DMS 273 treated with DMSO at 0.1 percent for 48 hours (cell line): ENCODE measurements at regions not wholly inside any gene's neighbourhood (a gene's known extent, or its start where the extent isn't known, plus 50 kb on each side); places are given as distances from the start of the nearest gene placed in this dataset.

ENCODE experiments used
- DNase-seq: peaks from one replicate; lab custom pipeline; 2025; lab: John Stamatoyannopoulos, UW

- DNase-seq: no peak
Measured at GRCh38 chr22:49548356-49549202, 279.1 kb downstream of the BRD1 start.

- DNase-seq: no peak
Measured at GRCh38 chr22:49547751-49548239, 279.9 kb downstream of the BRD1 start.

- no peak for DNase-seq
Measured at GRCh38 chr22:49546811-49547585, 280.7 kb downstream of the BRD1 start.

GRCh38 chr22:49545606-49546005 lies 282.1 kb downstream of the BRD1 start:
- DNase-seq: no peak

GRCh38 chr22:49544286-49544685 lies 283.4 kb downstream of the BRD1 start:
- no peak for DNase-seq

- no peak for DNase-seq
Measured at GRCh38 chr22:49543876-49544275, 283.8 kb downstream of the BRD1 start.

GRCh38 chr22:49541693-49542230 lies 285.9 kb downstream of the BRD1 start:
- DNase-seq: no peak

- DNase-seq: no peak
Measured at GRCh38 chr22:49540913-49541692, 286.6 kb downstream of the BRD1 start.

- no peak for DNase-seq
Measured at GRCh38 chr22:49540084-49540912, 287.4 kb downstream of the BRD1 start.

- DNase-seq: no peak
Measured at GRCh38 chr22:49538006-49538405, 289.7 kb downstream of the BRD1 start.

- no peak for DNase-seq
Measured at GRCh38 chr22:49536571-49537131, 291.0 kb downstream of the BRD1 start.

GRCh38 chr22:49535527-49536125 lies 292.0 kb downstream of the BRD1 start:
- no peak for DNase-seq

GRCh38 chr22:49535126-49535525 lies 292.5 kb downstream of the BRD1 start:
- DNase-seq: no peak

- DNase-seq: no peak
Measured at GRCh38 chr22:49534386-49534785, 293.3 kb downstream of the BRD1 start.

- no peak for DNase-seq
Measured at GRCh38 chr22:49533886-49534285, 293.8 kb downstream of the BRD1 start.

GRCh38 chr22:49532869-49533802 lies 294.5 kb downstream of the BRD1 start:
- no peak for DNase-seq

- DNase-seq: no peak
Measured at GRCh38 chr22:49531368-49531791, 296.3 kb downstream of the BRD1 start.

GRCh38 chr22:49530671-49531367 lies 296.9 kb downstream of the BRD1 start:
- no peak for DNase-seq

- DNase-seq: no peak
Measured at GRCh38 chr22:49528420-49528720, 299.3 kb downstream of the BRD1 start.
